ENCODE measurements at regions not wholly inside any gene's neighbourhood (a gene's known extent, or its start where the extent isn't known, plus 50 kb on each side); places are given as distances from the start of the nearest gene placed in this dataset.

DNA sequence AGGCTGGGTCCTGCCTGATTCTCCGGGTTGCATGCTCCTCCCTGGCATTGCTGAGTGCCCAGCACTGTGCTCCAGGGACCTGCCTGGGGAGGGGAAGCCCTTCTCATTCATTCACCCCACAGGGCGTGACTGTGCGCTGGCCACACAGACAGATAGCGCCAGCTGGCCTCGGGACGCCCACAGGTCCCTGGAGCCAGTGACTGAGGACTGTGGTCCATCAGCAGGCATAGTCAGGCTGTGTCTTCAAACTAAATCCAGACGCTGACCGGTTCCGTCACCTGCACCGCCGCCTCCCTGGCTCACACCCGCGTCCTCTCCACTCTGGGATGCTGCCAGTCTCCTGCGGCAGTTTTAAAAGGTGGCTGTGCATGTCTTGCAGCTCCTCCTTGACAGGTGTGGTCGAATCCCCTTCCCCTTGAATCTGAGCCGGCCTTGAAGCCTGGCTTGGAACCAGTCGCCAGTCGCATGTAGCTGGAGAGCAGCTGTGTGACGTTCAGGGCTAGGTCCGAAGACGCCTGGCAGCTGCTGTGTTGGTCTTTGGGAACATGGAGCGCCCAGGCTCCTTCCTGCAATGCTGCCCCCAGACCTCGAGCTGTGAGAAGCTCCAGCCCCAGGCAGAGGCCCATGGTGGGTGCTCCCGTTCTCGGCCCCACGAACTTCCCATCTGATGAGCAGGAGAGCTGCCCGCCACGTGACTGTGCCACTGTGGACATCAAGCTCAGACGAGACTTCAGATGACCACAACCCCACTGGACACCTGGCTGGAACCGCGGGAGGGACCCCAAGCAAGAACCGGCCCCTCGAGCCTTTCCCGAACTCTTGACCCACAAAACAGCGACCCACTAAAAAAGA is 94.1 kb downstream of the ADRA2C start:
- TF ChIP-seq NFRKB (IDR thresholded peaks at IDR 0.05) (no peak), FOXA1 (IDR thresholded peaks at IDR 0.05) (no peak), BHLHE40 (IDR thresholded peaks at IDR 0.05; ENCODE audit: borderline replicate concordance) (no peak), FOXM1 (IDR thresholded peaks at IDR 0.05; ENCODE audit: borderline replicate concordance) (no peak), HDGF (IDR thresholded peaks at IDR 0.05; ENCODE audit: borderline replicate concordance) (no peak), L3MBTL2 (conservative IDR thresholded peaks at IDR 0.05) (no peak)
